ENCODE measurements at regions not wholly inside any gene's neighbourhood (a gene's known extent, or its start where the extent isn't known, plus 50 kb on each side); places are given as distances from the start of the nearest gene placed in this dataset.
"Not testable (repeated sequence)": the region's sequence is repeated elsewhere in the genome, so short reads cannot be mapped to it uniquely, and the experiment has no call there.

- DNase-seq = not testable (repeated sequence)
These were observed 72.8 kb upstream of the SSBP2 start for GRCh38 chr5:81823736-81824135.

GRCh38 chr5:81820863-81821262 is 70.0 kb upstream of the SSBP2 start:
- no peak for DNase-seq

- DNase-seq = no peak
These were observed 69.4 kb upstream of the SSBP2 start for GRCh38 chr5:81820318-81820636.

GRCh38 chr5:81819556-81820317 is 68.8 kb upstream of the SSBP2 start:
- DNase-seq = no peak

- no peak for DNase-seq
These were observed 67.1 kb upstream of the SSBP2 start for GRCh38 chr5:81817980-81818379.

GRCh38 chr5:81817086-81817485 is 66.2 kb upstream of the SSBP2 start:
- DNase-seq = no peak

GRCh38 chr5:81815321-81815720 is 64.4 kb upstream of the SSBP2 start:
- no peak for DNase-seq

- DNase-seq = no peak
These were observed 57.2 kb upstream of the SSBP2 start for GRCh38 chr5:81808106-81808505.

- DNase-seq = no peak
These were observed 54.2 kb upstream of the SSBP2 start for GRCh38 chr5:81805086-81805485.

GRCh38 chr5:81803812-81804211 is 52.9 kb upstream of the SSBP2 start:
- DNase-seq = no peak

- no peak for DNase-seq
These were observed 51.7 kb upstream of the SSBP2 start for GRCh38 chr5:81802625-81803024.

GRCh38 chr5:81802020-81802419 is 51.1 kb upstream of the SSBP2 start:
- no peak for DNase-seq

- DNase-seq = no peak
These were observed 49.9 kb upstream of the SSBP2 start for GRCh38 chr5:81800797-81801196.

Data from activated naive CD4-positive, alpha-beta T cell treated with Interleukin-2 at 50 U/mL for 16 hours (primary cell).